ENCODE measurements at regions not wholly inside any gene's neighbourhood (a gene's known extent, or its start where the extent isn't known, plus 50 kb on each side); places are given as distances from the start of the nearest gene placed in this dataset.
A peak's percentile ranks its signal among the peaks of the same experiment; 100 is the strongest.

- H3K4me3 ChIP-seq (ENCODE audit: low read depth, low read length) = no peak overlapping the region
- H3K27me3 ChIP-seq (ENCODE audit: control insufficient read depth, insufficient read depth, low read length) = no peaks in the 10 kb centered on the region
- TF ChIP-seq CTCF (IDR thresholded peaks at IDR 0.05; ENCODE audit: insufficient read depth, low read length, severe bottlenecking) = no peak
- H3K36me3 ChIP-seq (ENCODE audit: control insufficient read depth, insufficient read depth, low read length) = no peaks in the 10 kb centered on the region
- no peak for DNase-seq (ENCODE audit: low read depth)
- FAIRE-seq = no peak
Observed at GRCh38 chr2:122681626-122682025, 926.2 kb downstream of the TSN start.

GRCh38 chr2:122682356-122682755 lies 926.9 kb downstream of the TSN start:
- no peak for DNase-seq (ENCODE audit: low read depth)
- Histone ChIP-seq H3K36me3 (ENCODE audit: control insufficient read depth, insufficient read depth, low read length) (no peaks in the 10 kb centered on the region), H3K4me3 (ENCODE audit: low read depth, low read length) (no peak overlapping the region), H3K27me3 (ENCODE audit: control insufficient read depth, insufficient read depth, low read length) (no peaks in the 10 kb centered on the region)
- no peak for FAIRE-seq
- no peak for TF ChIP-seq CTCF (IDR thresholded peaks at IDR 0.05; ENCODE audit: insufficient read depth, low read length, severe bottlenecking)

- H3K27me3 ChIP-seq (ENCODE audit: control insufficient read depth, insufficient read depth, low read length) = no peaks in the 10 kb centered on the region
- no peaks in the 10 kb centered on the region for H3K36me3 ChIP-seq (ENCODE audit: control insufficient read depth, insufficient read depth, low read length)
- no peak overlapping the region for H3K4me3 ChIP-seq (ENCODE audit: low read depth, low read length)
- DNase-seq (ENCODE audit: low read depth) = peak; percentile 31
- peak; percentile 47 for FAIRE-seq
- TF ChIP-seq CTCF (IDR thresholded peaks at IDR 0.05; ENCODE audit: insufficient read depth, low read length, severe bottlenecking) = no peak
Observed at GRCh38 chr2:122683018-122683417, 927.6 kb downstream of the TSN start.

GRCh38 chr2:122692400-122693083 lies 937.1 kb downstream of the TSN start:
- no peaks in the 10 kb centered on the region for H3K27me3 ChIP-seq (ENCODE audit: control insufficient read depth, insufficient read depth, low read length)
- no peak overlapping the region for H3K4me3 ChIP-seq (ENCODE audit: low read depth, low read length)
- H3K36me3 ChIP-seq (ENCODE audit: control insufficient read depth, insufficient read depth, low read length) = no peaks in the 10 kb centered on the region
- no peak for FAIRE-seq
- no peak for TF ChIP-seq CTCF (IDR thresholded peaks at IDR 0.05; ENCODE audit: insufficient read depth, low read length, severe bottlenecking)
- DNase-seq (ENCODE audit: low read depth) = no peak

GRCh38 chr2:122697415-122697814 lies 942.0 kb downstream of the TSN start:
- Histone ChIP-seq H3K36me3 (ENCODE audit: control insufficient read depth, insufficient read depth, low read length) (no peaks in the 10 kb centered on the region), H3K4me3 (ENCODE audit: low read depth, low read length) (no peak overlapping the region), H3K27me3 (ENCODE audit: control insufficient read depth, insufficient read depth, low read length) (no peaks in the 10 kb centered on the region)
- TF ChIP-seq CTCF (IDR thresholded peaks at IDR 0.05; ENCODE audit: insufficient read depth, low read length, severe bottlenecking) = no peak
- FAIRE-seq = no peak
- DNase-seq (ENCODE audit: low read depth) = no peak

GRCh38 chr2:122703676-122704075 lies 948.2 kb downstream of the TSN start:
- Histone ChIP-seq H3K4me3 (ENCODE audit: low read depth, low read length) (no peak overlapping the region), H3K27me3 (ENCODE audit: control insufficient read depth, insufficient read depth, low read length) (no peaks in the 10 kb centered on the region), H3K36me3 (ENCODE audit: control insufficient read depth, insufficient read depth, low read length) (no peaks in the 10 kb centered on the region)
- no peak for TF ChIP-seq CTCF (IDR thresholded peaks at IDR 0.05; ENCODE audit: insufficient read depth, low read length, severe bottlenecking)
- no peak for FAIRE-seq
- no peak for DNase-seq (ENCODE audit: low read depth)

Measured in bronchial epithelial cell (primary cell).